Activated CD8-positive, alpha-beta memory T cell treated with anti-CD3 and anti-CD28 coated beads, Interleukin-2, amount 10 ng/mL, durations not matched to agents 7 days and 5 days (primary cell): ENCODE measurements at regions not wholly inside any gene's neighbourhood (a gene's known extent, or its start where the extent isn't known, plus 50 kb on each side); places are given as distances from the start of the nearest gene placed in this dataset.
"Not testable (repeated sequence)": the region's sequence is repeated elsewhere in the genome, so short reads cannot be mapped to it uniquely, and the experiment has no call there.

Experiments
- ATAC-seq: fragments of 150-1000 bp; cut with Tn5 transposase; one replicate; pipeline ENCODE4 v1.10.0; 2021; ENCODE audit warnings: moderate library complexity
- CTCF ChIA-PET: fragments of 350-600 bp; sonication (Branson Sonifier 250); formaldehyde crosslinking; loops from one replicate; lab custom pipeline; 2021; ENCODE audit warnings: antibody characterized with exemption; lab: Charles Lee
- DNase-seq: peaks from one replicate; pipeline ENCODE4 v3.0.0-alpha.2; 2020
- H3K27ac Mint-ChIP-seq: one replicate; pipeline ENCODE4 v1.8.0; 2021; ENCODE audit warnings: mild to moderate bottlenecking, mixed read lengths
- H3K27me3 Mint-ChIP-seq: one replicate; pipeline ENCODE4 v1.8.0; 2021; ENCODE audit warnings: mixed read lengths
- H3K36me3 Mint-ChIP-seq: one replicate; pipeline ENCODE4 v1.8.0; 2021; ENCODE audit warnings: mild to moderate bottlenecking, mixed read lengths
- H3K4me1 Mint-ChIP-seq: one replicate; pipeline ENCODE4 v1.8.0; 2021; ENCODE audit warnings: mixed read lengths
- H3K4me3 Mint-ChIP-seq: one replicate; pipeline ENCODE4 v1.8.0; 2021; ENCODE audit warnings: mild to moderate bottlenecking, moderate library complexity, mixed read lengths
- H3K9me3 Mint-ChIP-seq: one replicate; pipeline ENCODE4 v1.8.0; 2022; ENCODE audit warnings: low read depth, mixed read lengths

DNA sequence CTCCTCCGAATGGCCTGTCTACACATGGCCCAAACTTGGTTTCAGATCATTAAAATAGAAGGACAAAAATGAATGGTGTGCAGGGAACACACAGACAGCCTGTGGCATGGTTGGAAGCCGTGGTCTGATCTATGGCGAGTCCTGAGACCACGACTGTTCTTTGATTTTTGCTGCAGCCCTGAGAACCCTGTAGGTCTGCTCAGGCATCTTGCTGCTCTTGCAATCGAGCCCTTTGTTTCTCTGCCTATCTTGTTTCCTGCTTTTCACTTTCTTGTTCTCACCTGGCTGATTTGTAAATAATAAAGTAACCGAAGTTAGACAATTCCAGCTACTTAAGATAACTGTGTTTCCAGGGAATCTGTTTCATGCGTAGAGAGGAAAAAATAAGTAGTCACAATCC is 54.1 kb upstream of the NBPF9 start:
- H3K27ac Mint-ChIP-seq, DNase-seq, CTCF ChIA-PET, H3K36me3 Mint-ChIP-seq, H3K4me3 Mint-ChIP-seq, H3K27me3 Mint-ChIP-seq, H3K9me3 Mint-ChIP-seq, ATAC-seq: not testable (repeated sequence)
- H3K4me1 Mint-ChIP-seq: peaks cover 10% of the 10 kb centered on the region

GRCh38 chr1:149158308-149158707 is 55.0 kb upstream of the NBPF9 start:
- H3K27me3 Mint-ChIP-seq, DNase-seq, ATAC-seq, H3K9me3 Mint-ChIP-seq, CTCF ChIA-PET, H3K36me3 Mint-ChIP-seq, H3K4me3 Mint-ChIP-seq: not testable (repeated sequence)
- H3K4me1 Mint-ChIP-seq: peaks cover 10% of the 10 kb centered on the region
- H3K27ac Mint-ChIP-seq: peak overlapping the region; percentile 24

- DNase-seq, H3K9me3 Mint-ChIP-seq, H3K27ac Mint-ChIP-seq, H3K4me3 Mint-ChIP-seq, CTCF ChIA-PET, H3K27me3 Mint-ChIP-seq, H3K4me1 Mint-ChIP-seq, H3K36me3 Mint-ChIP-seq: not testable (repeated sequence)
- peak; percentile 90 for ATAC-seq
These were observed 59.7 kb upstream of the NBPF9 start for GRCh38 chr1:149163063-149163444.

- peak overlapping the region; percentile 68 for H3K4me3 Mint-ChIP-seq
- H3K36me3 Mint-ChIP-seq, H3K4me1 Mint-ChIP-seq, H3K9me3 Mint-ChIP-seq, ATAC-seq, CTCF ChIA-PET, H3K27me3 Mint-ChIP-seq: not testable (repeated sequence)
- peak; percentile 42 for DNase-seq
- peak overlapping the region; percentile 32 for H3K27ac Mint-ChIP-seq
These were observed 71.4 kb upstream of the NBPF9 start for GRCh38 chr1:149174765-149175164.

DNA sequence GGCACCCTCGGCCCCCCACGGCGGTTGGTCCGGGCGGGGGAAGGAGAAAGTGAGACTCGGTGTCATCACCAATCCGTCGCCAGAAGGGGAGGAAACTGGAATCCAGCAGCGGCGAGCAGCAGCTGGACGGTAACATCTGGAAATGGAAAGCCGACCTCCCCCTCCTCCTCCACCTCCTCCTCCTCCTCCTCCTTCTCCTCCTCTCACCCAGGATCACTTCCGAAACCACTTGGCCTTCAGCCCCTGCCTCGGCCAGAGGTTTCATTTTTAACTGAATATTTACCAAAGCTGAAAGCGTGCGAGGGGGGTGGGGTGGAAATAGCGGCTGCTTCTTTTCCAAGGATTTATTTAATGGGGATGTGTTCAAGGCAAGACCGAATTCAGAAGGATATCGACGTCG is 72.5 kb upstream of the NBPF9 start:
- H3K4me1 Mint-ChIP-seq, H3K27me3 Mint-ChIP-seq, H3K36me3 Mint-ChIP-seq, H3K9me3 Mint-ChIP-seq, CTCF ChIA-PET, ATAC-seq: not testable (repeated sequence)
- H3K27ac Mint-ChIP-seq: peak overlapping the region; percentile 66
- H3K4me3 Mint-ChIP-seq: peak overlapping the region; percentile 61
- DNase-seq: peak; percentile 39

DNA sequence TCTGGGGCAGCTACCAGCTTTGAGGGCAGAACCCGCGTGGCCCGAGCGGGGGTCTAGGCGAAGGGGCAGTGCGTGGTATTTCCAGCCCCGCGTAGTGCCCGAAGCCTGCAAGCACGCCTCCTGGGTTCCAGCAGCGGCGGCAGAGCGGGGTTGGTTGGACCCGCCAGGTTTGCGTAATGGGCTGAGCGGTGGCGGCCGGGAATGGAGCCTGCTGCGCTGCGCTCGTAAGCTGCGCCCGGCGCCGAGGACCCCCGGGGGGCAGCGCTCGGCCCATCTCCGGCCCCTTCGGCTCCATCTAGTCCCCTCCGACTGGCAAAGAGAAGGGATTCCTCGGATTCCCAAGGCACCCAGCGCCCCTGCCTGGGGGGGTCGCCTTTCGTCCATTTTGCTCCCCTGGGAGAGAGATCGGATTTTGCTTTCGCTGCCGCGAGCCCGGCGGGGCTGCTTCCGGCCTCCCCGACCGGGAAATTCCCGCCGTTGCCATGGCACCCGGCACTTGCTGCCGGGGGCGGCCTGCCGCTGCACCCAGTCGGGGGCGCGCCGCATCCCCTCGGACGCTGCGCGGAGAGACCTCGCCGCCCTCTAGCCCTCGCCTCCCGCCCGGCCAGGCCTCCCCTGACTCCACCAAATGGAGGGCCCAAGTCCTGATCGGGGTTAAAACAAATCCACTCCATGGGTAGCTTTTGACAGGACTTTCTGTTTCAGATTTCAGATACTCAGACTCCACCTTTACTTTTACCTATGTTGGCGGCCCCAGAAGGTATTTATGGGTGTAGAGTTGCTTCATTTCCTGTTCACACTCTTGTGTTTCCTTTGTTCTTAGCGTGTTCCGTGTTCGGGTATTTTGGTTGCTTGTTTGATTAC is 73.3 kb upstream of the NBPF9 start:
- H3K27me3 Mint-ChIP-seq, H3K9me3 Mint-ChIP-seq, H3K4me1 Mint-ChIP-seq, ATAC-seq, H3K36me3 Mint-ChIP-seq, CTCF ChIA-PET: not testable (repeated sequence)
- H3K4me3 Mint-ChIP-seq: peak overlapping the region; percentile 78
- H3K27ac Mint-ChIP-seq: peak overlapping the region; percentile 87
- peak; percentile 74 for DNase-seq

- ATAC-seq, H3K4me3 Mint-ChIP-seq, H3K4me1 Mint-ChIP-seq, H3K9me3 Mint-ChIP-seq, DNase-seq, H3K27me3 Mint-ChIP-seq, H3K27ac Mint-ChIP-seq, H3K36me3 Mint-ChIP-seq, CTCF ChIA-PET: not testable (repeated sequence)
These were observed 87.4 kb upstream of the NBPF9 start for GRCh38 chr1:149190742-149191141.

DNA sequence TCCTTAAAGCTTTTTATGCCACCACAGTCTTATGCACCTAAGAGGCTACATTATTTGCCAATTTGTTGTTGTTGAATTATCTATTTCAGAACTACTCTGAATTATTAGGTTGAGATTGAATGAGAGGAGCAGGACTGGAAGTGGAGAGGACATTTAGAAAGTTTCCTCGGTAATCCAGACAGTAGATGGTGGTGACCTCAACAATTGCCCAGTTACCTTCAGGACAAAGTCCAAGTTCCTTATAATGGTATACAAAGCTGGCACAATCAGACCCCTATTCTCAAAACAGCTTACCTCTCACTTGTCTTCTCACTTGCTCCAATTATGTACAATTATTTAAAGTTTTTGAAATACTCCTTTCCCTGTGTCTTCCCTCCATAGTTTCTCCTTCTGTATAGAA is 93.3 kb upstream of the NBPF9 start:
- H3K9me3 Mint-ChIP-seq, CTCF ChIA-PET, ATAC-seq, H3K4me1 Mint-ChIP-seq, DNase-seq, H3K27ac Mint-ChIP-seq, H3K36me3 Mint-ChIP-seq, H3K4me3 Mint-ChIP-seq, H3K27me3 Mint-ChIP-seq: not testable (repeated sequence)

DNA sequence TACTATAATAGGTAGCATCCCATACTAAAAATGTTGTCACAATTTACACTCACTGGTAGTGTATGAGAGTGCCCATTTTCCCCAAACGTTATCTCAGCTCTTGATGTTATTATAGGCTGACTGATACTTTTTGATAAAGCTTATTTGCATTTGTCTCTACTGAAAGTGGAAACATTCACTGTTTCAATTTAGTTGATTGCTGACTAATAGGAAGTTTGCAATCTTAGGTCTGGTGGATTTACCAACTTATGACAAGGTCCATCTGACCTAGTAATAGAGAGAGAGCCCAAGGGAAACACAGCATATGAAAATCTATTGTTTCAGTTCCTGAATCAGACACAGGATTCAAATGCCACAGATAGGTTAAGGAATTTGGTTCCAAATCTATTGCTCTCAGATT is 97.2 kb upstream of the NBPF9 start:
- DNase-seq, H3K4me1 Mint-ChIP-seq, ATAC-seq, H3K27me3 Mint-ChIP-seq, H3K9me3 Mint-ChIP-seq, CTCF ChIA-PET, H3K36me3 Mint-ChIP-seq, H3K27ac Mint-ChIP-seq, H3K4me3 Mint-ChIP-seq: not testable (repeated sequence)

- H3K27ac Mint-ChIP-seq, H3K27me3 Mint-ChIP-seq, CTCF ChIA-PET, DNase-seq, H3K9me3 Mint-ChIP-seq, H3K4me3 Mint-ChIP-seq, ATAC-seq, H3K4me1 Mint-ChIP-seq, H3K36me3 Mint-ChIP-seq: not testable (repeated sequence)
These were observed 98.9 kb upstream of the NBPF9 start for GRCh38 chr1:149202283-149202682.

DNA sequence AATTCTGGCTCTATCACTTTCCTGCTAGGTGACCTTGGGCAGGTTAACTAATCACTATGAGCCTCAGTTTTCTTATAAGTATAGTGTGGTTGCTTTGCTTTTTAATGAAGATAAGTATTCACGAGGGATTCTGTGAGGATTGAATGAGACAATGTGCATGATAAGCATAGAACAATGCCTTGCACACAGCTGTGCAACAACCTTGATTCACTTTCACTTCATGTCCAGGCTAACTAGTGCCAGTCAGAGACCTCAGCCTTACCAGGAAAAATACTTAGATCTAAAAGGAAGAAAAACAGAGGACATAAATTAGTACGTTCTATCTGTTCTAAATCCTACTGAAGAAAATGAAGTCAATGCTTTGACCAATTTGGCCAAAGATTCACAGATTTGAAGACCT is 101.0 kb upstream of the NBPF9 start:
- H3K36me3 Mint-ChIP-seq, ATAC-seq, H3K9me3 Mint-ChIP-seq, H3K27me3 Mint-ChIP-seq, CTCF ChIA-PET, DNase-seq, H3K4me3 Mint-ChIP-seq, H3K4me1 Mint-ChIP-seq, H3K27ac Mint-ChIP-seq: not testable (repeated sequence)

DNA sequence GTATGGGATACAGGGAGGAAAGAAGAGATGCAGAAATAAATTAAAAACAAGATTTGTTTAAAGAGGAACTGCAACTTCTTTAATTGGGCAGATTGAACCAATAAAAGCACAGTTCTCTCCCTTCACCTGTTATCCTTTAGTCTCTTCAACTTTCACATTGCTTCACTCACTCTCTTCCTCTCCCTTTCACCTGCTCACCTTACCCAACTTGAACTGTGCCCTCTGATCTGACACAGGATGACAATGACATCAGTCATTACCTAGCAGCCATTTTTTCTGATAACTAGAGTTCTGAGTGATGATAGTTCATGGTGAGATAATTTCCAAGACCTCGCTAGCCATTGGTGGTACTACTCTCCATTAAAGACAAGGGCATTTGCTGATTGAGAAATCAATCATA is 105.5 kb upstream of the NBPF9 start:
- H3K4me3 Mint-ChIP-seq, H3K9me3 Mint-ChIP-seq, H3K27ac Mint-ChIP-seq, H3K36me3 Mint-ChIP-seq, H3K27me3 Mint-ChIP-seq, H3K4me1 Mint-ChIP-seq, ATAC-seq, CTCF ChIA-PET, DNase-seq: not testable (repeated sequence)

DNA sequence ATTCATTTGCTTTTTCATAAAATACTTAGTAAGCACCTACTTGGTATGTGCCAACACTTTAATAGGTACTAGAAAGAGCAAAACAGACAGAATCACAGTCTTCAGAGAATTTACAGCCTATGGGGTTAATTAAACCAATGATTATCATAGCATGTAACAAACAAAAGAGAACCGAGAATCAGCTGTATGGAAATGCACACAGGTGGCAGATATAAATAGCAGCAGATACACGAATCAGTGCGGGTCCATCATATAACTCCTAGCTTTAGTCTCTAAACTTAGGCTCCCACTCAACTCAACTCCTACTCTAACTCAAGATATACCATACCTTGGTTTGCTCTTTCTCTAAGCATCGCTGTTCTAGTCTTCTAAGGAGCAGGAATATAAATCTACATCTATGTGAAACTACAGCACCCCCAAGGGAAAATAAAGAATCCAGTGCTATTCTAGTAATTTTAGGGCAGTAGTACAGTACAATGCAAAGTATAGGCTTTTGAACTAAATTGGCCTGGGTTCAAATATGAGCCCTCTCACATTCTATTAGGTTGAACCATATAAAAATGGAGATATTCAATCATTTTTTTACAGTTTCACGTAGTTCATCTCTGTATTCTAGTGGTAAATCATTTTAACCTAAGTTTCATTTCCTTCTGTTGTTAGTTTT is 108.5 kb upstream of the NBPF9 start:
- H3K9me3 Mint-ChIP-seq, ATAC-seq, H3K27me3 Mint-ChIP-seq, H3K36me3 Mint-ChIP-seq, CTCF ChIA-PET, H3K4me3 Mint-ChIP-seq, DNase-seq, H3K4me1 Mint-ChIP-seq, H3K27ac Mint-ChIP-seq: not testable (repeated sequence)

DNA sequence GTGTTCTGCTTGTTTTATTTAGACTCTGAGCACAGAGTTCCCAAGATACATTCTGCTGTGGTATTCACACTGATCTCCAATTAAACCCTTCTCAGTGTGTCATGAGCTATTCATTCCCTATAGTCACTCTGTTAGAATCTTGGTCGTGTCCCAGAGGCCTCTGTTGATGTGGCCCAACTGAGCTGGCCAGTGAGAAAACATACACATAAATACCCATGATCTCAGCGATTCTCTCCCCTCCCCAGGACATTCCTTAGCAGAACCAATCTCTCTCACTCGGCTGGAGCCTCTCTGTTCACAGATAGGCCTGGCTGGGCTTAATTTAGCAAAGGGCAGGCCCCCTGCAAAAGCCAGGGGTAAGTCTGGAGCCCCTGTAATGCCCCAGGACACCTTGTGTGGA is 109.6 kb upstream of the NBPF9 start:
- H3K27ac Mint-ChIP-seq, H3K9me3 Mint-ChIP-seq, H3K4me1 Mint-ChIP-seq, DNase-seq, ATAC-seq, H3K4me3 Mint-ChIP-seq, CTCF ChIA-PET, H3K27me3 Mint-ChIP-seq, H3K36me3 Mint-ChIP-seq: not testable (repeated sequence)
